Fibroblast of lung (primary cell): ENCODE measurements at regions not wholly inside any gene's neighbourhood (a gene's known extent, or its start where the extent isn't known, plus 50 kb on each side); places are given as distances from the start of the nearest gene placed in this dataset.

ENCODE experiments used
- DNase-seq, 2 donors: peaks; one replicate each; pipeline versions ENCODE4 v3.0.0 to v3.0.0-alpha.2; 2010; ENCODE audit warnings: low read depth in 2 of 2
- H2AFZ ChIP-seq: 2 replicates; pipeline ENCODE4 v1.5.1; 2012; ENCODE audit warnings: low read length, control low read depth, inconsistent platforms
- H3K27ac ChIP-seq: 2 replicates; pipeline ENCODE4 v1.5.1; 2011; ENCODE audit warnings: low read length, control low read depth; ENCODE audit not compliant: insufficient read depth
- H3K27me3 ChIP-seq: 2 replicates; pipeline ENCODE4 v1.5.1; 2011; ENCODE audit warnings: mild to moderate bottlenecking, low read length; ENCODE audit not compliant: control insufficient read depth, insufficient read depth
- H3K36me3 ChIP-seq: 2 replicates; pipeline ENCODE4 v1.5.1; 2011; ENCODE audit warnings: low read length; ENCODE audit not compliant: control insufficient read depth, insufficient read depth
- H3K4me1 ChIP-seq: 2 replicates; pipeline ENCODE4 v1.5.1; 2011; ENCODE audit warnings: low read length; ENCODE audit not compliant: control insufficient read depth, insufficient read depth; ENCODE audit errors: extremely low read depth
- H3K4me2 ChIP-seq: 2 replicates; pipeline ENCODE4 v1.5.1; 2011; ENCODE audit warnings: low read length, control low read depth; ENCODE audit not compliant: insufficient read depth; ENCODE audit errors: extremely low read depth
- H3K4me3 ChIP-seq, 4 experiments: fragments of 200-600 bp in 1 of 4; sonication (generic) in 1 of 4; replicated peaks in 1 of 4; 2 replicates each; pipeline ENCODE4 v1.5.1; 2011 to 2016; ENCODE audit warnings: low read length in 4 of 4, low read depth in 3 of 4, mild to moderate bottlenecking in 3 of 4, control low read depth in 2 of 4, inconsistent platforms in 1 of 4, mixed read lengths in 1 of 4; ENCODE audit not compliant: insufficient read depth in 1 of 4; ENCODE audit errors: control extremely low read depth in 1 of 4
- H3K79me2 ChIP-seq: 2 replicates; pipeline ENCODE4 v1.5.1; 2012; ENCODE audit warnings: mild to moderate bottlenecking, low read length, inconsistent platforms; ENCODE audit not compliant: control insufficient read depth, insufficient read depth
- H3K9ac ChIP-seq: 2 replicates; pipeline ENCODE4 v1.5.1; 2011; ENCODE audit warnings: mild to moderate bottlenecking, low read length, control low read depth; ENCODE audit not compliant: insufficient read depth
- H3K9me3 ChIP-seq: 2 replicates; pipeline ENCODE4 v1.5.1; 2012; ENCODE audit warnings: low read depth, low read length; ENCODE audit not compliant: control insufficient read depth, insufficient read depth
- H4K20me1 ChIP-seq: 2 replicates; pipeline ENCODE4 v1.5.1; 2011; ENCODE audit warnings: low read length; ENCODE audit not compliant: control insufficient read depth, insufficient read depth; ENCODE audit errors: extremely low read depth
- EZH2 ChIP-seq: IDR thresholded peaks from 2 replicates; pipeline ENCODE4 v1.5.1; 2012; ENCODE audit warnings: low read length, control low read depth, mild to moderate bottlenecking; ENCODE audit errors: missing control alignments
- TF ChIP-seq, protein P1 (sequence below), 2 donors: IDR thresholded peaks in 1 of 2; conservative IDR thresholded peaks in 1 of 2; 1 replicate in 1 of 2; 2 replicates in 1 of 2; pipeline ENCODE4 v1.5.1; 2011 to 2012; ENCODE audit warnings: low read length in 2 of 2, control low read depth in 1 of 2, inconsistent platforms in 1 of 2, low read depth in 1 of 2, mild to moderate bottlenecking in 1 of 2

DNA sequence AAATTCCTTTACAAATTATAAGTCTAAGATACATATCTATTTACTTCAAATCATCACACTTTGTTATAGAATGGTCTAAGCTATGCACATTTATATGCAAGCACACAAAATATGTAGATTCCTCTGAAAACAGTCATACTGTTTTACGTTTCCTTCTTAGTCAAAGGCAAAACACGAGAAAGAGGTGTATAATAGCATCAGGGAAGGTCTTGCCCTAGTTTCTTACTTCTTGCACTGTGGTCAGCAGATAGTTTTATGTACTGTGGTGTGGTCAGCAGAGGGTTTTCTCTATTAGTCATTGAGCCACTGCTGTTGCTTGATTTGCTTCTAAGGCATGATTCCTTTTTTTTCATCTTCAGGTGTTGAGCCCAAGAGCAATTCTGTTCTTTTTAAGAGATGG is 117.7 kb downstream of the ADAM29 start:
- DNase-seq, result peak in 1 of 2 donors; percentile 72
- H3K79me2 ChIP-seq, result no peaks in the 10 kb centered on the region
- no peak overlapping the region for H3K4me3 ChIP-seq
- H3K27ac ChIP-seq, result no peak overlapping the region
- no peak overlapping the region for H2AFZ ChIP-seq
- no peak for TF ChIP-seq EZH2
- TF ChIP-seq, protein P1, sequence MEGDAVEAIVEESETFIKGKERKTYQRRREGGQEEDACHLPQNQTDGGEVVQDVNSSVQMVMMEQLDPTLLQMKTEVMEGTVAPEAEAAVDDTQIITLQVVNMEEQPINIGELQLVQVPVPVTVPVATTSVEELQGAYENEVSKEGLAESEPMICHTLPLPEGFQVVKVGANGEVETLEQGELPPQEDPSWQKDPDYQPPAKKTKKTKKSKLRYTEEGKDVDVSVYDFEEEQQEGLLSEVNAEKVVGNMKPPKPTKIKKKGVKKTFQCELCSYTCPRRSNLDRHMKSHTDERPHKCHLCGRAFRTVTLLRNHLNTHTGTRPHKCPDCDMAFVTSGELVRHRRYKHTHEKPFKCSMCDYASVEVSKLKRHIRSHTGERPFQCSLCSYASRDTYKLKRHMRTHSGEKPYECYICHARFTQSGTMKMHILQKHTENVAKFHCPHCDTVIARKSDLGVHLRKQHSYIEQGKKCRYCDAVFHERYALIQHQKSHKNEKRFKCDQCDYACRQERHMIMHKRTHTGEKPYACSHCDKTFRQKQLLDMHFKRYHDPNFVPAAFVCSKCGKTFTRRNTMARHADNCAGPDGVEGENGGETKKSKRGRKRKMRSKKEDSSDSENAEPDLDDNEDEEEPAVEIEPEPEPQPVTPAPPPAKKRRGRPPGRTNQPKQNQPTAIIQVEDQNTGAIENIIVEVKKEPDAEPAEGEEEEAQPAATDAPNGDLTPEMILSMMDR (conservative IDR thresholded peaks at IDR 0.05 in 1 of 2, IDR thresholded peaks at IDR 0.05 in 1 of 2; ENCODE audit: low read depth in 1 of 2, low read length in 2 of 2), result no peak
- H3K36me3 ChIP-seq, result no peaks in the 10 kb centered on the region
- H3K4me1 ChIP-seq, result no peaks in the 10 kb centered on the region
- no peaks in the 10 kb centered on the region for H3K27me3 ChIP-seq
- no peaks in the 10 kb centered on the region for H4K20me1 ChIP-seq
- H3K4me2 ChIP-seq, result no peak overlapping the region
- H3K9ac ChIP-seq, result no peak overlapping the region
- H3K9me3 ChIP-seq, result no peaks in the 10 kb centered on the region

DNA sequence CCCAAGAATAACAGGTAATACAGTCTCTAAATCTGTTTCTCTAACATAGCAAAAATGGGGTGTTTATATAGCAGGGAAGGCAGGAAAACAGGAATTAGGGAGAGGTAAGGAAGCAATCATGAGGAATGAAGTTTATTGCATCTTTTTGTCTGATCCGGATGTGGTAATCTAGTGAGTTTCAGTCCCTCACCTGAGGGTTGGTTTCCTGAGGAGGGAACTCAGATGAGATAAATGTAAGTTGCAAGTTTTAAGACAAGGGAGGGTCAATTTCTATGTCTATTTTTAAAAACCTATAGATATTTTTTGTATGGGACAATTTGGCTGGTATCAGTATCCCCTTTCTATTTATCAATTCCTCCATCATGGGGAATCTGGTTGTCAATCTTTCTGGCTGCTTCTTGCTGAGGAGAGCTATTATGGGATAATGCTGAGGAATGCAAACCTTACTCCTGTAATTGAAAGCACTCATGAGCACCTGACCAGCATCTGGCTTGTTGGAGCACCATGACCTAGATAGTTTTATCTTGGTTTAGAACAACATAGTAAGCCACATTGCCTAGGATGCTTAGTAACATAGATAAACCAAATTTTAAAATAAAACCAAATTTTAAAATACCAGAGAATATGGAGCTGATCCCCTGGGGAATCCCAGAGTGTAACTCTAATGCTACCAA is 130.1 kb downstream of the ADAM29 start:
- H3K4me1 ChIP-seq, result no peaks in the 10 kb centered on the region
- TF ChIP-seq, protein P1 (conservative IDR thresholded peaks at IDR 0.05 in 1 of 2, IDR thresholded peaks at IDR 0.05 in 1 of 2; ENCODE audit: low read depth in 1 of 2, low read length in 2 of 2), result no peak
- TF ChIP-seq EZH2, result no peak
- H3K27ac ChIP-seq, result no peak overlapping the region
- no peaks in the 10 kb centered on the region for H4K20me1 ChIP-seq
- no peaks in the 10 kb centered on the region for H3K79me2 ChIP-seq
- H3K36me3 ChIP-seq, result no peaks in the 10 kb centered on the region
- no peak overlapping the region for H3K4me2 ChIP-seq
- H2AFZ ChIP-seq, result no peak overlapping the region
- no peak overlapping the region for H3K4me3 ChIP-seq
- H3K9ac ChIP-seq, result no peak overlapping the region
- no peaks in the 10 kb centered on the region for H3K27me3 ChIP-seq
- no peaks in the 10 kb centered on the region for H3K9me3 ChIP-seq
- no peak for DNase-seq

DNA sequence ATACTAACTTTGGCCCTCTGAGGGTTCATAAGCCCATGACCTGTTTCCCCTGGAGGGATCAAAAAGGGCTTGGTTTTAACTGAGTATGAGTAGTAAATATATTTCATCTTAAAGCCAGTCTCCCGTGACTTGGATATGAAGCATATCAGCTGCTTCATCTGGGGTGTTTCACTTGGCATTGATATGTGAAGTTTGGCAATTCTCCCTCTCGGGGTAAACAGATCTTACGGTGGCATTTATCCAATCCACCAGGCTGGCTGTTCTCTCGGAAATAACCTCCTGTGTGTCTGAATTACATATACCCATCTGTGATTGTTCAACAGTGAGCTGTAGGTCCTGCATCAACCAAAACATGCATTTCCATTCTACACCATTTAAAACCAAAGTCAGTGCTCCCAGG is 130.7 kb downstream of the ADAM29 start:
- H3K4me1 ChIP-seq, result no peaks in the 10 kb centered on the region
- no peaks in the 10 kb centered on the region for H4K20me1 ChIP-seq
- H3K4me2 ChIP-seq, result no peak overlapping the region
- no peak for TF ChIP-seq EZH2
- TF ChIP-seq, protein P1 (conservative IDR thresholded peaks at IDR 0.05 in 1 of 2, IDR thresholded peaks at IDR 0.05 in 1 of 2; ENCODE audit: low read depth in 1 of 2, low read length in 2 of 2), result no peak
- H3K9me3 ChIP-seq, result no peaks in the 10 kb centered on the region
- DNase-seq, result no peak
- H3K36me3 ChIP-seq, result no peaks in the 10 kb centered on the region
- H2AFZ ChIP-seq, result no peak overlapping the region
- H3K79me2 ChIP-seq, result no peaks in the 10 kb centered on the region
- no peak overlapping the region for H3K4me3 ChIP-seq
- H3K9ac ChIP-seq, result no peak overlapping the region
- no peaks in the 10 kb centered on the region for H3K27me3 ChIP-seq
- no peak overlapping the region for H3K27ac ChIP-seq
